B cell (primary cell): ENCODE measurements at regions not wholly inside any gene's neighbourhood (a gene's known extent, or its start where the extent isn't known, plus 50 kb on each side); places are given as distances from the start of the nearest gene placed in this dataset.

Experiments
- ATAC-seq: fragments of 200-7000 bp; cut with Tn5 transposase; one replicate; pipeline ENCODE4 v1.10.0; 2021; ENCODE audit warnings: low read depth, mild to moderate bottlenecking, moderate number of reproducible peaks, moderate library complexity
- CTCF ChIA-PET: fragments of 350-600 bp; sonication (Branson Sonifier 250); formaldehyde crosslinking; loops from one replicate; lab custom pipeline; 2021; ENCODE audit warnings: antibody characterized with exemption, inconsistent platforms; lab: Charles Lee
- POLR2A ChIA-PET: fragments of 350-600 bp; sonication (Branson Sonifier 250); formaldehyde crosslinking; loops from one replicate; lab custom pipeline; 2021; ENCODE audit warnings: antibody characterized with exemption; lab: Charles Lee
- DNase-seq: peaks from one replicate; pipeline ENCODE4 v3.0.0; 2013
- H2AFZ ChIP-seq: 2 replicates; pipeline ENCODE4 v1.6.1; 2012; ENCODE audit warnings: mild to moderate bottlenecking, low read depth, low read length; ENCODE audit not compliant: insufficient read depth, poor library complexity, severe bottlenecking
- H3K27ac ChIP-seq, 2 donors: 1 replicate in 1 of 2; 2 replicates in 1 of 2; pipeline ENCODE4 v1.5.1; 2012 to 2013; ENCODE audit warnings: low read length in 2 of 2, mild to moderate bottlenecking in 2 of 2, moderate library complexity in 1 of 2
- H3K27me3 ChIP-seq, 4 experiments: fragments of 200-600 bp in 1 of 4; sonication (generic) in 1 of 4; replicated peaks in 1 of 4; 1 replicate in 2 of 4; 2 replicates in 2 of 4; pipeline versions ENCODE4 v1.6.1 to v1.7.0; 2013 to 2016; ENCODE audit warnings: low read length in 3 of 4, mild to moderate bottlenecking in 2 of 4, mixed read lengths in 1 of 4, moderate library complexity in 1 of 4; ENCODE audit not compliant: insufficient read depth in 4 of 4, control insufficient read depth in 3 of 4; ENCODE audit errors: control extremely low read depth in 1 of 4
- H3K36me3 ChIP-seq, 2 experiments: replicated peaks in 1 of 2; 1 replicate in 1 of 2; 2 replicates in 1 of 2; pipeline versions ENCODE4 v1.6.1 to v1.7.1; 2013; ENCODE audit warnings: low read length in 1 of 2; ENCODE audit not compliant: insufficient read depth in 2 of 2, control insufficient read depth in 1 of 2; ENCODE audit errors: control extremely low read depth in 1 of 2, extremely low read depth in 1 of 2
- H3K4me1 ChIP-seq, 2 donors: fragments of 200-600 bp in 1 of 2; sonication (generic) in 1 of 2; 1 replicate in 1 of 2; 2 replicates in 1 of 2; pipeline versions ENCODE4 v1.5.1 to v1.6.1; 2013 to 2017; ENCODE audit warnings: low read length in 2 of 2; ENCODE audit not compliant: control insufficient read depth in 2 of 2, insufficient read depth in 2 of 2
- H3K4me2 ChIP-seq: replicated peaks from 2 replicates; pipeline ENCODE3; 2012; ENCODE audit warnings: mild to moderate bottlenecking, low read depth, low read length; ENCODE audit not compliant: poor library complexity, severe bottlenecking
- H3K4me3 ChIP-seq, 5 experiments: fragments of 200-600 bp in 1 of 5; sonication (generic) in 1 of 5; 1 replicate in 3 of 5; 2 replicates in 2 of 5; pipeline versions ENCODE4 v1.5.1 to v1.7.0; 2011 to 2016; ENCODE audit warnings: low read length in 4 of 5, mild to moderate bottlenecking in 4 of 5, low read depth in 2 of 5, control low read depth in 1 of 5, moderate library complexity in 1 of 5; ENCODE audit not compliant: insufficient read depth in 1 of 5; ENCODE audit errors: control extremely low read depth in 1 of 5, extremely low read depth in 1 of 5
- H3K79me2 ChIP-seq: fragments of 200-600 bp; sonication (generic); one replicate; pipeline ENCODE4 v1.6.0; 2016; ENCODE audit warnings: low read length; ENCODE audit not compliant: control insufficient read depth, insufficient read depth
- H3K9ac ChIP-seq: fragments of 200-600 bp; sonication (generic); 2 replicates; pipeline ENCODE4 v1.6.1; 2017; ENCODE audit warnings: mild to moderate bottlenecking, low read length, moderate library complexity
- H3K9me3 ChIP-seq, 3 donors: one replicate each; pipeline versions ENCODE4 v1.6.1 to v1.7.1; 2013; ENCODE audit warnings: low read length in 2 of 3; ENCODE audit not compliant: control insufficient read depth in 2 of 3, insufficient read depth in 1 of 3; ENCODE audit errors: control extremely low read depth in 1 of 3
- H4K20me1 ChIP-seq: 2 replicates; pipeline ENCODE4 v1.6.0; 2012; ENCODE audit warnings: mild to moderate bottlenecking, low read length; ENCODE audit not compliant: insufficient read depth, control insufficient read depth, poor library complexity, severe bottlenecking
- H3K27ac Mint-ChIP-seq: one replicate; pipeline ENCODE4 v1.8.0; 2021; ENCODE audit warnings: mixed read lengths
- H3K27me3 Mint-ChIP-seq: one replicate; pipeline ENCODE4 v1.8.0; 2021; ENCODE audit warnings: mixed read lengths
- H3K4me1 Mint-ChIP-seq: one replicate; pipeline ENCODE4 v1.8.0; 2021; ENCODE audit warnings: mixed read lengths
- H3K4me3 Mint-ChIP-seq: one replicate; pipeline ENCODE4 v1.8.0; 2021; ENCODE audit warnings: mixed read lengths
- H3K9me3 Mint-ChIP-seq: one replicate; pipeline ENCODE4 v1.8.0; 2022; ENCODE audit warnings: mixed read lengths; ENCODE audit not compliant: insufficient read depth
- EZH2 ChIP-seq: IDR thresholded peaks from 2 replicates; pipeline ENCODE4 v1.6.1; 2012; ENCODE audit warnings: borderline replicate concordance, low read depth, mild to moderate bottlenecking, moderate library complexity, low read length; ENCODE audit not compliant: insufficient read depth, poor library complexity, severe bottlenecking
- WGBS: methylation state at CpG from one replicate; pipeline ENCODE4 v1.1.5; 2013; ENCODE audit warnings: missing lambda C conversion rate; ENCODE audit not compliant: insufficient coverage; 5-methylcytosine and 5-hydroxymethylcytosine counted together
- intact Hi-C: fragments of 100-400 bp; cut with micrococcal nuclease; formaldehyde crosslinking; loops from one replicate; pipeline ENCODE4 v1.10.0; 2022
- TF ChIP-seq, protein P1 (sequence below): fragments of 200-600 bp; IDR thresholded peaks from one replicate; pipeline ENCODE4 v1.8.0; 2022; ENCODE audit warnings: antibody characterized with exemption, mild to moderate bottlenecking

DNA sequence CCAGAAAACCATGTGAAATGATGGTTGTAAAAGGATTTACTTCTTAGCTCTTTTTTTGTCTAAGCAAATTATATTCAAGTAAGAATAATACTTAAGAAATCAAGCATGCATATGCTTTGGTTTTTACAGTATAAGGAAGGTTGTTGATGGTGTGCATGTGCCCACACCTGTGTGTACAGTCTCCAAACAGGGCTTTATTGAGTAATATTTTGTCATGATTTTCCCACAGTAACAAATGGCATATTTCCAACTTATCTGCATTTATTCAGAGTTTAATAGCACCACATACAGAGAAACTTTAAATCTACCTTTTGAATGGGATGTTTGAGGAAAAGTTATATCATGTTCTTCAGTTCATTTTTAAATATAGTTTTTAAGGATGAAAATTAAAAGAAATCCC is 76.5 kb upstream of the DSG1 start:
- Mint-ChIP-seq H3K4me1 (no peaks in the 10 kb centered on the region), H3K9me3 (no peaks in the 10 kb centered on the region), H3K27ac (no peak overlapping the region), H3K4me3 (no peak overlapping the region), H3K27me3 (no peaks in the 10 kb centered on the region)
- H3K4me2 ChIP-seq: no peak overlapping the region
- H3K27ac ChIP-seq: no peak overlapping the region
- no peaks in the 10 kb centered on the region for H3K4me1 ChIP-seq
- POLR2A ChIA-PET: no interaction called here
- H3K9ac ChIP-seq: no peak overlapping the region
- no peaks in the 10 kb centered on the region for H3K9me3 ChIP-seq
- no peak overlapping the region for H3K4me3 ChIP-seq
- no peaks in the 10 kb centered on the region for H3K27me3 ChIP-seq
- DNase-seq: no peak
- H2AFZ ChIP-seq: no peak overlapping the region
- H3K79me2 ChIP-seq: no peaks in the 10 kb centered on the region
- no peak for ATAC-seq
- no peaks in the 10 kb centered on the region for H3K36me3 ChIP-seq
- TF ChIP-seq, protein P1, sequence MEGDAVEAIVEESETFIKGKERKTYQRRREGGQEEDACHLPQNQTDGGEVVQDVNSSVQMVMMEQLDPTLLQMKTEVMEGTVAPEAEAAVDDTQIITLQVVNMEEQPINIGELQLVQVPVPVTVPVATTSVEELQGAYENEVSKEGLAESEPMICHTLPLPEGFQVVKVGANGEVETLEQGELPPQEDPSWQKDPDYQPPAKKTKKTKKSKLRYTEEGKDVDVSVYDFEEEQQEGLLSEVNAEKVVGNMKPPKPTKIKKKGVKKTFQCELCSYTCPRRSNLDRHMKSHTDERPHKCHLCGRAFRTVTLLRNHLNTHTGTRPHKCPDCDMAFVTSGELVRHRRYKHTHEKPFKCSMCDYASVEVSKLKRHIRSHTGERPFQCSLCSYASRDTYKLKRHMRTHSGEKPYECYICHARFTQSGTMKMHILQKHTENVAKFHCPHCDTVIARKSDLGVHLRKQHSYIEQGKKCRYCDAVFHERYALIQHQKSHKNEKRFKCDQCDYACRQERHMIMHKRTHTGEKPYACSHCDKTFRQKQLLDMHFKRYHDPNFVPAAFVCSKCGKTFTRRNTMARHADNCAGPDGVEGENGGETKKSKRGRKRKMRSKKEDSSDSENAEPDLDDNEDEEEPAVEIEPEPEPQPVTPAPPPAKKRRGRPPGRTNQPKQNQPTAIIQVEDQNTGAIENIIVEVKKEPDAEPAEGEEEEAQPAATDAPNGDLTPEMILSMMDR: no peak
- TF ChIP-seq EZH2: no peak
- CTCF ChIA-PET: no interaction called here
- no peaks in the 10 kb centered on the region for H4K20me1 ChIP-seq
- intact Hi-C loops: no loop called here

DNA sequence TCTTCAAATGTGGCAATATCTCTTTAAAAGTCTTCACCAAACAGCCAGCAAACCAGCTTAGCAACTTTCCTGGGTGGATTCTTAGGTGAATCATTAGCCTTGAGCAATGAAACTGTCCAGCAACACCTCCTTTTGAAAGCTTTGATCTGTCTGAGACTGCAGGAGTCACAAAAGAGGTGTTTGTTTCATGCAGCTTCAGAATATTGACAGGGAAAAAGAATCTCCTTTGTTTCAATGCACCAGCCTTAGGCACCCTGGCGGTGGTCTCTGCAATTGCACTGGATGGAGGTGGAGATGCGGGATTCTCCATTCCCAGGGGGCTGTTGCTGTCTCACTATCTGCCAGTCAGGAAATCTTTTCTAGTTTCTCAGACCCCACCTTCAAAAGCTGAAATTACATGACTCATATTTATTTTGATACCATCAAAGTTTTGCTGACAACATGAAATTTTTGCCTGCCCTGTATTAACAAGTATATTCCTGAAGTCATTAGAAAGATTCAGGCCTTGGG is 76.0 kb upstream of the DSG1 start:
- no peak for DNase-seq
- H3K9me3 ChIP-seq: no peaks in the 10 kb centered on the region
- intact Hi-C loops: no loop called here
- no CpG with 5 or more reads among the region's 2 CpGs for WGBS
- H3K27ac ChIP-seq: no peak overlapping the region
- no peaks in the 10 kb centered on the region for H4K20me1 ChIP-seq
- H3K27ac Mint-ChIP-seq: no peak overlapping the region
- H2AFZ ChIP-seq: no peak overlapping the region
- ChIA-PET CTCF (no interaction called here), POLR2A (no interaction called here)
- no peaks in the 10 kb centered on the region for H3K36me3 ChIP-seq
- no peaks in the 10 kb centered on the region for H3K9me3 Mint-ChIP-seq
- no peak overlapping the region for H3K4me3 ChIP-seq
- H3K4me3 Mint-ChIP-seq: no peak overlapping the region
- no peaks in the 10 kb centered on the region for H3K4me1 Mint-ChIP-seq
- H3K79me2 ChIP-seq: no peaks in the 10 kb centered on the region
- H3K9ac ChIP-seq: no peak overlapping the region
- no peak for ATAC-seq
- H3K4me1 ChIP-seq: no peaks in the 10 kb centered on the region
- TF ChIP-seq, protein P1: no peak
- TF ChIP-seq EZH2: no peak
- no peaks in the 10 kb centered on the region for H3K27me3 ChIP-seq
- no peaks in the 10 kb centered on the region for H3K27me3 Mint-ChIP-seq
- no peak overlapping the region for H3K4me2 ChIP-seq
